Anterior cingulate cortex (tissue), 58 donors: ENCODE measurements at regions not wholly inside any gene's neighbourhood (a gene's known extent, or its start where the extent isn't known, plus 50 kb on each side); places are given as distances from the start of the nearest gene placed in this dataset.

ENCODE experiments used
- DNase-seq, 58 donors: peaks; one replicate each; lab custom pipeline; 2025; lab: John Stamatoyannopoulos, UW

DNA sequence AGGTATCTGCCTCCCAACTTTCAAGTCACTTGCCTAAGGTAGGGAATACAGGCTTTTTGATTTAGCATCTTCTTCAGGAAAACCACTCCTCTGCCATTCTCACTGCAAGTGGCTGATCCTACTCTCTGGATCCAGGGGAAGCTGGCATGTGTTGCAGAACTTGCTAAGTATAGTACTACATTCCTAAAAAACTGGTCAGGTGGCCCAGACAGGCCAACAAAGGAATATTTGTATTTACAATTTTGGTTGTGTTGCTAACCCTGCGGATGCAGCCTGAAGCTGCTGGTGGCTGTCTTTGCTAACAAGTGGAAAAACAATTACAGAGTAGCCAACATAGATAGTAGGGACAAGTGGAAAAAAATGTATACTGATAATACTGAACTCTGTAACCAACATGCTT is 222.5 kb upstream of the STARD13 start:
- DNase-seq = no peak

GRCh38 chr13:33509642-33510229 is 224.2 kb upstream of the STARD13 start:
- DNase-seq = peak in 15 of 58 donors; percentile 4 to 52 (median 13)

DNA sequence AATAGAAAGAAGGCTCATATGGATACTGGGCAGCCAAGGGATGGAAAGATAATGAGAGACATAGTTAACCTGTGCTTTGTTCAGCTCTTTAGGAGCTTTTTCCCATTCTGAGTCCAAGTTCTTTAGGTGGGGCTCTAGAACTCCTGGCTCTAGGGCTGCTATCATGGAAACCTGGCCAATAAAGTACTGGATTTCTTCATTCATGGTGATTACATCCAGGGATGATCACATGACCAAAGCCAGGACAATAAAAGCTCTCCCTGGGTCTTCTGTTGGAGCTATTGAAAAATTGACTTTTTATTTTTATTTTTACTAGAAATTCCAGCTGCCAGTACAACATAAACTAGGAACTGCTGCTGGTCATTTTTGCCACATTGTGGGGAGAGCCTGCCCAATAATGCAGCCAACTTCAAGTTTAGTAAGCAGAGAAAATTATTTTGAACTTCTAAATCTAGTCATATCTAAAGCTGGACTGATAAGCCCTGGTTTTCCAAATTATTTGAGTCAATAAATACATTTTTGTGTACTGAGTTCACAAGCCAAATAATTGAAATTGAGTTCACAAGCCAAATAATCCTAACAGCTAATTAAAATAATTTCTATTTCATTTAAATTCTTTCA is 224.9 kb upstream of the STARD13 start:
- no peak for DNase-seq

DNA sequence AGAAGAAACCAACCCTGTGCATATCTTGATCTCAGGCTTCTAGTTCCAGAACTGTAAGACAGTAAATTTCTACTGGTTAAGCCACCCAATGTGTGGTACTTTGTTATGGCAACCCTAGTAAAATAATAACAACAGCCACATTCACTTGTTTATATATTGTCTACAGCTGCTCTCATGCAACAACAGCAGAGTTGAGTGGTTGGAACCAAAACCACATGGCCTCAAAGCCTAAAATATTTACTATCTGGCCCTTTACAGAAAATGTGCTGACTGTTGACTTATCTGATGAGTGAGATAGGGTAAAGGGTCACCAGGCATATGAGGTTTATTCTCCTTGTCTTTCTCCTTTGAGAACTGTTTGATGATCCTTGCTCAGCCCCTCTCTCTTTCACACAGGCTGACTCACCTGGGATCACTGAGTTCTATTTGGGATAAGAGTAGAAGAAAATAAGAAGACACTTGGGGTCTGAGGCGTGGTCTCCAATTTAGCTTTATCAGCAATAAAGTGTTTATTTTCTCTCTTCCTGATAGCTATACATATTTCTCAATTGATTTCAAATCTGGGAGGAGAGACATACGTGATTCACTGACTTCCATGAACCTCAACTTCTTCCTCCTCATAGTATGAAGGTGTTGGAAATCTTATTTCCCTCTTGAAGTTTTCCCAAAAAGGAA is 227.5 kb upstream of the STARD13 start:
- no peak for DNase-seq

DNA sequence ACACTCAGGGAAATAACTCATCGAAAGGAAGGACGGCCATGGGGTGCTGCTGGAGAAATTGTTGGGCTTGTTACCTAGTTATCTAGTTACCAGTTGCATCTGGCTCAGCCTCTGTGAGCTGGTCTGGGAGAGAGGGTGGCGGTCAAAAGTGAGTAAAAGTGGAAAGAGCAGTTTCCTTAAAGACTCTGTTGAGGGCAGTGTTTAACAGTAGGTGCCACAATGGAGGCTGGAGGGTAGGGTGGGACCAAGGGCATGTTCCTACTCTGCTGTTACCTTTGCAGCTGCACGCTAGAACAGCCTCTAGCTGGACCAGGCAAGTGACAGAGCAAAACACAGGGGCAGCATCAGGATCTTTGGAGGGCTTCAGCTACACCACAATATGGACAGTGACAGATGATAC is 228.8 kb upstream of the STARD13 start:
- DNase-seq = no peak

GRCh38 chr13:33515146-33515545 is 229.6 kb upstream of the STARD13 start:
- no peak for DNase-seq

DNA sequence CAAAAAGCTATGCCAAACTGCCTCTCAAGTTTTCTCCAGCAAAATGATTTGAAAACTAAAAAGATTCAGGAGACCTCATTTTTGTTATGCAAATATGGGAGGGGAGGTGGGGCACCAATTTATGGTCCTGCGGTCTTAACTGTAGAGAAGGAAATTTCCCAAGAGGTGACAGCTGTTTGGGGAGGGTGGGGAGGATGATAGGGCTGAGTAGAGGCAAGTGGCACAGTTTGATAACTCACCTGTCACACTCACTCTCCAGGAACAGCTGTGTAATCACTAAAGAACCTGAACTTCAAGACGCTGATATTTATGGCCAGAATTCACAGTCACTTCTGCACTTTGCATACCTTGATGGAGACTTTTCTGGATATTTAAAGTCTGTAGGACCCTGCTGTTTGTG is 232.9 kb upstream of the STARD13 start:
- no peak for DNase-seq

- no peak for DNase-seq
These were observed 234.3 kb upstream of the STARD13 start for GRCh38 chr13:33519561-33520467.

- DNase-seq = no peak
These were observed 234.9 kb upstream of the STARD13 start for GRCh38 chr13:33520468-33520839.

- DNase-seq = no peak
These were observed 238.5 kb upstream of the STARD13 start for GRCh38 chr13:33524086-33524485.

DNA sequence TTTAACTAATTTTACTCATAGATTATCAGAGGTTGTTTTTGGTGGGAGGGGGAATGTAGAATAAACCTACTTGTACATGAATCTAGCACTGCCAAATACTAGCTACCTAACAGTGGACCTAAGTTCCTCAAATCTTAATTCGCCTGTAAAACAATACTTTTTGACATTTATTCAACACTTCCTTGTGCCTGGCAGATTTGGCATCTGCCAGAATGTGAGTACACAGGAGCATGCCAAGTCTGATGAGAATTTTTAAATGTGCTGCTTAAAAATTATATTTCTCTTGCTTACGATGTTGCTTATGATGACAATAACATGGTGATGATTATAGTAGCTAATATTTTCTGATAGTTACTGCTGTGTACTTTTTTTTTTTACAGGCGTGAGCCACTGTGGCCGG is 240.2 kb upstream of the STARD13 start:
- no peak for DNase-seq

GRCh38 chr13:33526718-33527117 is 241.2 kb upstream of the STARD13 start:
- no peak for DNase-seq

DNA sequence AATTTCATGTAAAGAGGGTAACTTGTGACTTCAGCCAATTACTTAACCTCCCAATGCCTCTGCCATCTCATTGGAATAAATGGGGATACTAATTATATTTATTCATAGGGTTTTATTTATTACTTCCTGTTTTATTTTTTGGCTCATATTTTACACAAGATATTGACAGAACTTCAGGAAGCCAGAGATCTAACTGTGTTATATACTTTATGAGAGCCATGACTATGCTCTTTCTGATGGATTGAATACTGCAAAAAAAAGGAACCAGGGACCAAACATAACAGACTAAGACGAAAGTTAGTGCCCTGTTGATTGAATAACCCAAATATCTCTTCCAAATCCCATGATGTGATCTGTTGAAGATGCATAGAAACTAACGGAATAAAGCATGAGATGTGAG is 243.3 kb upstream of the STARD13 start:
- no peak for DNase-seq

- no peak for DNase-seq
These were observed 245.9 kb upstream of the STARD13 start for GRCh38 chr13:33531484-33531883.

DNA sequence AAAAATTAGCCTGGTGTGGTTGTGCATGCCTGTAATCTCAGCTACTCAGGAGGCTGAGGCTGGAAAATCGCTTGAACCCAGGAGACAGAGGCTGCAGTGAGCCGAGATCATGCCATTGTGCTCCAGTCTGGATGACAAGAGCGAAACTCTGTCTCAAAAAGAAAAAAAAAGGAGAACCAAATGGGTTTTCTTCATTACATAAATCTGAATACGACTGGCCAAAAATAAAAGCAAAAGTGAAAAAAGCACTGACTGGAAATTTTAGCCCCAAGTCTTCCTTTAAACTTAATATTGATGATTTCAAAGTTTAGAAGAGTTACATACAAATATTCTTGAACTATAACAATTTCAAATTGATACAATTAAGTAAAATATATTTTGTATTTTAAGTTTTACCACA is 249.5 kb upstream of the STARD13 start:
- DNase-seq = no peak

GRCh38 chr13:33536601-33537000 is 251.0 kb upstream of the STARD13 start:
- no peak for DNase-seq

DNA sequence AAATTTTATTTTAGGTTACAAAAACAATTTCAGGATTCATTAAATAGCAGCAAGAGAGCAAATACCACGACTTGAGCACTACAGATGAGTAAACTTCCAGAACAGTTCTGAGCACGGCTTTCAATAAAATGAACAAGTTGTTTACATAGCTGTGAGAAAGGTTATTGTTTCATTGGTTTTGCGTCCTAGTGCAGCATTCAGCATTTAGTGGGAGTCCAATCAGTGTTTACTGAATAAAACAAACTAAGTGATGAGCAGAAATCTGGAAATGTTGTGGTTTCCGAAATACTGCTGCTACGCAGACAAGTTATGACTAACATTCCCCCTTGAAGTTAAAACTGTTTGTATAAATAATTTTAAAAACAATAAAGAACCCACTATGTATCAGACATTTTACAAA is 251.5 kb upstream of the STARD13 start:
- DNase-seq = peak in 1 of 58 donors; percentile 5

DNA sequence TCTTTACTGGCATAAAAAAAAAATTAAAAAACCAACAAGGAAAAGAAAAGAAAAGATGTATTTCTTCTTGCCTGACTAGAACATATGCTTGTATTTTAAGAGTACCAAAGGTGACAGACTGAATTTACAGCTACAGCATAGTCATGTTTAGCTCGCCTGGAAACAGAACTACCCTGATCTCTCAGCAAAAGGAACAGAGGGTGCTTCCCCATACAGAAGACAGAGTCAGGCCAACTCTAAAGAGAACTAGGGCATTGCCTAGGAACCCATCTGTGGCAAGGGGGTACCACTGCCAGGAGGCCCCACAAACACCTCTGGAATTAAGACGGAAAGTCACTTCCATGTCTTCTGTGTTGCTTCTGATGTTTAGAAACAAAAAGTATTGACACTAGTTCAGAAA is 252.1 kb upstream of the STARD13 start:
- peak in 11 of 58 donors; percentile 3 to 35 (median 12) for DNase-seq

DNA sequence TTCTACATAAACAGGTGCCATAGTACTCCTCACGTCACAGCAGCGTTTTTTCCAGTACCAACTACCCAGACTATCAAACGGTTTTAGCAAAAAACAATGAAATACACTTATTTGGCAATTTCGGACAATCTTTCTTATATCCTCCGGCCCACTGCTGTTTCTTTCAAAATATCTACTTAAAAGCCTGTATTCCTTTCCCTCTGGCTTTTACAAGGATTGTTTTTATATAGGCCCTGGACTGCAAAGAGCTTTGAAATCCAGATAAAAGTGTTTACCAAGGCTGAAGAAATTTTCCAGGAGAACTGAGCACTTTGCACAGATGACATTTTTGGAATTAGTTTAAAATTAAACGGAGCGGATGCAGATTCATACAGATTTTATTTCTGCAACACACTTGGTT is 255.9 kb upstream of the STARD13 start:
- DNase-seq = peak in 1 of 58 donors; percentile 13

DNA sequence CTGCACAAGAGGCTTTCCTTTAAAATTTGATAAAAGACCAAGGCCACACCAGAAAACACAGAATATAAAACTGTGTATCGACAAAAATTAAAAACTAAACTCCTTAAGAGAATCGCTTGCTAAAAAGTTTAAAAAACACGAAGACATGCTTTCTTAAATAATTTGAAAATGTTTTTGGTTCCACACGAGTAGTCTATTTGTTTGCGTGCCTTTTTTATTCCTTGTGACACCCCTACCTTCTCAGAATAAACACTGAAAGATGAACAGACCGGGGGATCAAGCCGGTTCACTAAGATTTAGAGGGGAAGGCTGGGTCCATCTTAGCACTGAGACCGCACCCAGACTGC is 256.4 kb upstream of the STARD13 start:
- DNase-seq = no peak
